ENCODE measurements at regions not wholly inside any gene's neighbourhood (a gene's known extent, or its start where the extent isn't known, plus 50 kb on each side); places are given as distances from the start of the nearest gene placed in this dataset.

DNA sequence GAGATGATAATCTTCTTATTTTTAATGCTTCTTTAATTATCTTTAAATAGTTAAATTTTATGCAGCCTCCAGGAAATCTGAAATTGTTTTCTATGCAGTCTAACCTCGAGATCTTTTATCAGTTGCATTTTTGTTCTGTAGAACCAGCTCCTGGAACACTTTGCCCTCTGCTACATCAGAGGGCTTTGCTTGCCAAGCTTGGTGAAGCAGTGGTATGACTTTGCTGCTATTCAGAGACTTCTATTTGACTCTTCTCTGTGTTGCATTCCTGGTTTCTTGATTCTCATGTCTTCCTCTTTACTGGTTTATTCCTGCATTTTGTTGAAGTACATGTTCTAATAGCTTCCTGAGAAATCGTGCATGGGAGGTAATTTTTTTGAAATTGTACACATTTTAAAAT is 163.7 kb upstream of the TMEM229A start:
- Mint-ChIP-seq H3K36me3 (ENCODE audit: low read depth) (no peaks in the 10 kb centered on the region), H3K9me3 (no peaks in the 10 kb centered on the region), H3K27ac (no peak overlapping the region), H3K27me3 (ENCODE audit: insufficient read depth, low read depth, poor library complexity) (peaks cover 2% of the 10 kb centered on the region), H3K4me1 (no peaks in the 10 kb centered on the region), H3K4me3 (no peak overlapping the region)
- TF ChIP-seq ZNF331 (CRISPR knock-in tag; IDR thresholded peaks at IDR 0.05; ENCODE audit: low read depth) (no peak), NANOG (IDR thresholded peaks at IDR 0.05; ENCODE audit: borderline replicate concordance) (no peak), CREB1 (CRISPR knock-in tag; IDR thresholded peaks at IDR 0.05; ENCODE audit: low read depth) (no peak), CTCF (conservative IDR thresholded peaks at IDR 0.05; ENCODE audit: low read depth in 2 of 2) (no peak), JUNB (IDR thresholded peaks at IDR 0.05; ENCODE audit: unreplicated experiment) (no peak), POLR2AphosphoS5 (IDR thresholded peaks at IDR 0.05; ENCODE audit: low read depth) (no peak), ZNF114 (CRISPR knock-in tag; IDR thresholded peaks at IDR 0.05) (no peak)
- TF ChIP-seq, protein P1, sequence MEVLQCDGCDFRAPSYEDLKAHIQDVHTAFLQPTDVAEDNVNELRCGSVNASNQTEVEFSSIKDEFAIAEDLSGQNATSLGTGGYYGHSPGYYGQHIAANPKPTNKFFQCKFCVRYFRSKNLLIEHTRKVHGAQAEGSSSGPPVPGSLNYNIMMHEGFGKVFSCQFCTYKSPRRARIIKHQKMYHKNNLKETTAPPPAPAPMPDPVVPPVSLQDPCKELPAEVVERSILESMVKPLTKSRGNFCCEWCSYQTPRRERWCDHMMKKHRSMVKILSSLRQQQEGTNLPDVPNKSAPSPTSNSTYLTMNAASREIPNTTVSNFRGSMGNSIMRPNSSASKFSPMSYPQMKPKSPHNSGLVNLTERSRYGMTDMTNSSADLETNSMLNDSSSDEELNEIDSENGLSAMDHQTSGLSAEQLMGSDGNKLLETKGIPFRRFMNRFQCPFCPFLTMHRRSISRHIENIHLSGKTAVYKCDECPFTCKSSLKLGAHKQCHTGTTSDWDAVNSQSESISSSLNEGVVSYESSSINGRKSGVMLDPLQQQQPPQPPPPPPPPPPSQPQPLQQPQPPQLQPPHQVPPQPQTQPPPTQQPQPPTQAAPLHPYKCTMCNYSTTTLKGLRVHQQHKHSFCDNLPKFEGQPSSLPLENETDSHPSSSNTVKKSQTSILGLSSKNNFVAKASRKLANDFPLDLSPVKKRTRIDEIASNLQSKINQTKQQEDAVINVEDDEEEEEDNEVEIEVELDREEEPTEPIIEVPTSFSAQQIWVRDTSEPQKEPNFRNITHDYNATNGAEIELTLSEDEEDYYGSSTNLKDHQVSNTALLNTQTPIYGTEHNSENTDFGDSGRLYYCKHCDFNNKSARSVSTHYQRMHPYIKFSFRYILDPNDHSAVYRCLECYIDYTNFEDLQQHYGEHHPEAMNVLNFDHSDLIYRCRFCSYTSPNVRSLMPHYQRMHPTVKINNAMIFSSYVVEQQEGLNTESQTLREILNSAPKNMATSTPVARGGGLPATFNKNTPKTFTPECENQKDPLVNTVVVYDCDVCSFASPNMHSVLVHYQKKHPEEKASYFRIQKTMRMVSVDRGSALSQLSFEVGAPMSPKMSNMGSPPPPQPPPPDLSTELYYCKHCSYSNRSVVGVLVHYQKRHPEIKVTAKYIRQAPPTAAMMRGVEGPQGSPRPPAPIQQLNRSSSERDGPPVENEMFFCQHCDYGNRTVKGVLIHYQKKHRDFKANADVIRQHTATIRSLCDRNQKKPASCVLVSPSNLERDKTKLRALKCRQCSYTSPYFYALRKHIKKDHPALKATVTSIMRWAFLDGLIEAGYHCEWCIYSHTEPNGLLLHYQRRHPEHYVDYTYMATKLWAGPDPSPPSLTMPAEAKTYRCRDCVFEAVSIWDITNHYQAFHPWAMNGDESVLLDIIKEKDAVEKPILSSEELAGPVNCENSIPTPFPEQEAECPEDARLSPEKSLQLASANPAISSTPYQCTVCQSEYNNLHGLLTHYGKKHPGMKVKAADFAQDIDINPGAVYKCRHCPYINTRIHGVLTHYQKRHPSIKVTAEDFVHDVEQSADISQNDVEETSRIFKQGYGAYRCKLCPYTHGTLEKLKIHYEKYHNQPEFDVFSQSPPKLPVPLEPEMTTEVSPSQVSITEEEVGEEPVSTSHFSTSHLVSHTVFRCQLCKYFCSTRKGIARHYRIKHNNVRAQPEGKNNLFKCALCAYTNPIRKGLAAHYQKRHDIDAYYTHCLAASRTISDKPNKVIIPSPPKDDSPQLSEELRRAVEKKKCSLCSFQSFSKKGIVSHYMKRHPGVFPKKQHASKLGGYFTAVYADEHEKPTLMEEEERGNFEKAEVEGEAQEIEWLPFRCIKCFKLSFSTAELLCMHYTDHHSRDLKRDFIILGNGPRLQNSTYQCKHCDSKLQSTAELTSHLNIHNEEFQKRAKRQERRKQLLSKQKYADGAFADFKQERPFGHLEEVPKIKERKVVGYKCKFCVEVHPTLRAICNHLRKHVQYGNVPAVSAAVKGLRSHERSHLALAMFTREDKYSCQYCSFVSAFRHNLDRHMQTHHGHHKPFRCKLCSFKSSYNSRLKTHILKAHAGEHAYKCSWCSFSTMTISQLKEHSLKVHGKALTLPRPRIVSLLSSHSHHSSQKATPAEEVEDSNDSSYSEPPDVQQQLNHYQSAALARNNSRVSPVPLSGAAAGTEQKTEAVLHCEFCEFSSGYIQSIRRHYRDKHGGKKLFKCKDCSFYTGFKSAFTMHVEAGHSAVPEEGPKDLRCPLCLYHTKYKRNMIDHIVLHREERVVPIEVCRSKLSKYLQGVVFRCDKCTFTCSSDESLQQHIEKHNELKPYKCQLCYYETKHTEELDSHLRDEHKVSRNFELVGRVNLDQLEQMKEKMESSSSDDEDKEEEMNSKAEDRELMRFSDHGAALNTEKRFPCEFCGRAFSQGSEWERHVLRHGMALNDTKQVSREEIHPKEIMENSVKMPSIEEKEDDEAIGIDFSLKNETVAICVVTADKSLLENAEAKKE (CRISPR knock-in tag; IDR thresholded peaks at IDR 0.05): no peak
- H3K27me3 ChIP-seq (ENCODE audit: insufficient read depth): no peaks in the 10 kb centered on the region
- no peaks in the 10 kb centered on the region for H3K36me3 ChIP-seq (ENCODE audit: insufficient read depth)
- H3K9me2 ChIP-seq (ENCODE audit: insufficient read depth): peaks cover 4% of the 10 kb centered on the region; the same call in 1 of the 2 replicates
- H4K20me1 ChIP-seq (replicated peaks; ENCODE audit: insufficient read depth): no peaks in the 10 kb centered on the region
- no peak overlapping the region for H3K4me3 ChIP-seq
- no peaks in the 10 kb centered on the region for H3K4me1 ChIP-seq (ENCODE audit: insufficient read depth)
- no peaks in the 10 kb centered on the region for H3F3A ChIP-seq (replicated peaks; ENCODE audit: low read depth)
- H2AFZ ChIP-seq: no peak overlapping the region
- no peak overlapping the region for H3K4me2 ChIP-seq
- no peak for ATAC-seq
- no peaks in the 10 kb centered on the region for H3K79me2 ChIP-seq (replicated peaks; ENCODE audit: insufficient read depth)
- DNase-seq (ENCODE audit: low spot score): no peak
- no peak overlapping the region for H3K27ac ChIP-seq (ENCODE audit: low read depth)

Data from GM23338 (cell line).